CD4-positive, alpha-beta T cell treated with Interleukin-1 beta for 1 hour (primary cell): ENCODE measurements at regions not wholly inside any gene's neighbourhood (a gene's known extent, or its start where the extent isn't known, plus 50 kb on each side); places are given as distances from the start of the nearest gene placed in this dataset.

Experiments
- DNase-seq, 2 donors: peaks; one replicate each; pipeline ENCODE4 v3.0.0-alpha.2; 2020 to 2022

DNA sequence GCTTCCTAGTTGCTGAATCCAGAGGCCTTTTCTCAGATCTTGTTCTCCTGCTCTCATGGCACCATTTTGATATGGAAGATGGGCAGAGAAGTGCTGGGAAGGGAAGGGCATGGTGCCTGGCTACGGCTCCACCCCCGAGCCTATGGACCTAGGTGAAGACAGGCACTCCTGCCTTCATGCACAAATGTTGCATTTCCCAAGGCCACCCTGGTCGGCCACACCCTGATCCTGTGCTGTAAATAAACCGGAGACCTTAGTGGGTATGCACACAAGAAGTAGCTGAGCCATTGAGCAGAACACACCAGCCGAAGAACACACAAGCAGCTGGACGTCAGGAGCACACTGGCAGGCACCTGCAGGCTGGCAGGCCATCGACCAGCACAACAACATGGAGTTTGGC, 261.6 kb downstream of the SHQ1 start:
- no peak for DNase-seq

DNA sequence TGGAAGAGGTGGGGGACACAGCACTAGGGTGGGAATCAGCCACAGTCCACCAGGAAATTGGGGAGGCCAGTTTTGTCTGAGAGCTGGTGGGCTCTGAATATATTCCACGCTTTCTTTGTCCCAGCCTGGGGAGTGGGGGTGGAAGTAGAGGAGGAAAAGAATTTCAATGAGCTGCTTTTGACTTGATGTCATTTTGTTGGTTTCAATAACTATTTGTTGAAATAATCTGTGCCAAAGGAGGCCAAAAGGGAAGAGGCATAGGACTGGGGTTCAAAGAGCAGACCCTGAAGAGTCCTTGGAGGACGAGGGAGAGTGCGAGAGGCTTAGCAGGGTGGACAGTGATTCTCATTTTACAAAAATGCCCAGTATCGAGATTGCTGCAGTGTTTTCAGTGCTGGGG, 262.3 kb downstream of the SHQ1 start:
- no peak for DNase-seq

DNA sequence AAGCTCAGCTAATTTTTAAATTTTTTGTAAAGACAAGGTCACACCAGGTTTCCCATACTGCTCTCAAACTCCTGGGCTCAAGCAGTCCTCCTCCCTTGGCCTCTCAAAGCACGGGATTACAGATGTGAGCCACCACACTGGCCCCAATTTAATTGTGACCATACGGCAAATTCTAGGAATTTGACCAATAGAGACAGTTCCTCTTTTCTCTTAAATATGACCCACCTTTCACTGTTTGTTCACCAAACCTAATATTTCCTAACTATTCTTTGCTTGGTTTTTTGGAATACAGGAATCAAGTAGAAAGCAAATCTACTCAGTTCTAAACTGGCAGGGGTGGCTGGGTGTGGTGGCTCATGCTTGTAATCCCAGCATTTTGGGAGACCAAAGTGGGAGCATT, 264.0 kb downstream of the SHQ1 start:
- no peak for DNase-seq

DNA sequence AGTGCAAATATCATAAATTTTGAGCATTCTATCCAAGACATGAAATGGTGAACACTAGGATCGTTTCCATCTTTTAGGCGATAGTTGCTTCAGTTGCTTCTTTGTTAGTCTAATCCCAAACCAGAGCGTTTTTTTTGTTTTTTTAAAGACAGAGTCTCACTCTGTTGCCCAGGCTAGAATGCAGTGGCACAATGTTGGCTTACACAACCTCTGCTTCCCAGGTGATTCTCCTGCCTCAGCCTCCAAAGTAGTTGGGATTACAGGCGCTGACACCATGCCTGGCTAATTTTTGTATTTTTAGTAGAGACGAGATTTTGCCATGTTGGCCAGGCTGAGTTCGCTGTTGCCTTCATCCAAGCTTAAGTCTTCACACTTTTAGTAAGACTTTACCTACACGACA, 265.3 kb downstream of the SHQ1 start:
- no peak for DNase-seq

DNA sequence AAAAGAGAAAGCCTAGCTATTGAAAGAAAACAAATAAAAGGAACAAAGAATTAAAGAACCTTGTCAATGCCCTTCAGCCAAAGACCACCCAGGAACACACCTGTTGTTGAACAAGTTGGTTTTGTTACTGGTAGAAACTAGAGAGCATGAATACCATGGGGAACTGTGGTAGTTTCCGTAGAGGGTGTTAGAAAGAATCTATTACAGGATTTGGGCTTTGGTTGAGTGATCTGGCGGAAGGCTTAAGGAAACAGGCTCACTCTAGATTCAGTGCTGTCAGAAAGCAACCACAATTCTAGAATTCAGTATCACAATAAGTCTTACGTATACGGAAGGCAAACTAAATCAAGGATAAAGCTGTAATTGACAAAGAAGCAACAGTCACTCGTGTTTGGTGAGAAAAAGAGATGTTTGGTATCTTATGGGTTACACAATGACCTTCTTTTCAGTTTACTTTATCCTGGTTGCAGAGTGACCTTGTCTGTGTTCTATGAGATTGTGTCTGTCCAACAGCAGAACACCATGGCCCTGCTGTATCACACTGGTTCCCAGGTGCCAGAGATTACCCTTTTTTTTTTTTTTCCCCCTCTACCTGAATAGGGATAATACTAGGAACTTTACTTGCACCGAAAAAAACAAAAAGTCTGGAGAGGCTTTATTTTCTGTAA, 265.9 kb downstream of the SHQ1 start:
- DNase-seq: no peak

DNA sequence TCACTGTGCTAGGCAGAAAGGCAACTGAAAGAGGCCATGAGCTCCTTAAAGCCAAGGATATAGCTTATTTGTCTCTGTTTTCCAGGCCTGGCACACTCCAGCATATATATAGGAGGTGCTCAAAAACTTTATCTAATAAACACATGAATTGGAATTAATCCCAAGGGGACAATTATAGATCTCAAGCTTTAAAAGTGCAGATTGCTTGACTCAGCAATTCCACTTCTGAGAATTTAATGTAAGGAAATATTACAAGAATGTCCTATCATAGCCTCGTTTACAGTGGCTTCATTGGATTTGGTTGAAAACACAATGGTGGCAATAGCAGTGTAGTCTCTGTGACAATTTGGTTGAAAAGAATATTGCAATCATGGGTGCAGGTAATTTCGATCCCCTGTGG, 267.3 kb downstream of the SHQ1 start:
- no peak for DNase-seq

DNA sequence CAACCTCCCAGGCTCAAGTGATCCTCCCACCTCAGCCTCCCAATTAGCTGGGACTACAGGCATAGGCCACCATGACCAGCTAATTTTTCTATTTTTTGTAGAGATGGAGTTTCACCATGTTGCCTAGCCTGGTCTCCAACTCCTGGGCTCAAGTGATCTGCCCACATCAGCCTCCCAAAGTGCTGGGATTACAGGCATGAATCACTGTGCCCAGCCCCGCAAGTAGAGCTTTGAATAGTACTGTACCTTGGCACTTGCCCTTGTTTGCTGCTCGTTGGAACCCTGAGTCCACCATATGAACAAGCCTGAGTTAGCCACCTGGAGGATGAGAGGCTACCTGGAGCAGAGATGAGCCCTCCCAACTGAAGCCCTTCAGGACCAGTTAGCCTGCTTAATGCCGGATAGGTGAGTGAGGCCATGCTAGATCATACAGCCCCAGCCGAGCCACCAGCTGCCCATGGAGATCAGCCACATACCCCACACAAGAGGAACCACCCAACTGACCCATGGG, 267.9 kb downstream of the SHQ1 start:
- no peak for DNase-seq

DNA sequence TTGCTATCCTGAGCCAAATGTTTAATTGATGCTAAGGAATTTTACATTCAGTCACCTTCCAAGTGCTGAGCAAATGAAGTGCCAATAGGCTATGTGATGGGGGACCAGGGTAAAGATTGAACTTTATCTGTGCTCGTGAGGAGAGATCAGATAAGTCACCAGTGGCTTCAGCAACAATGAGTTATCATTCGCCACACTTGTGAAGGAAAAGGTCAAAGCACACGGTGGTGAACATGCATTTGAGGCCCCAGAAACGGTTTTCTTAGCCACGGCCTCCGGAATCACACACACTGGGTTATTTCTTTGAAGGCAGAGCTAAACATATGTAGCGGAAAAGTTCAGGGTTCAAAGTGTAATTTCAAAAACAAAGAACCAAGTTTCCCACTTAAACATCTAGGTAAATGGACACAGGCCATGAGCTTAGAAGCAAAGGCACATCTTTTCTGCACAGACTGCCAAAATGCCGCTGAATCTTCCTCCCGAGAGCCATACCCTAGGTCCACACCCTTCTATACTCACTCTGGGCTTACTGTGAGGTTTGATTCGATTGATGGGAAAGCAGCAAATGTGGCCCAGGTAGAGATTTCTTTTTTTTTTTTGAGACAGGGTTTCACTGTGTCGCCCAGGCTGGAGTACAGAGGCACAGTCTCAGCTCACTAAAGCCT, 268.5 kb downstream of the SHQ1 start:
- DNase-seq: no peak

DNA sequence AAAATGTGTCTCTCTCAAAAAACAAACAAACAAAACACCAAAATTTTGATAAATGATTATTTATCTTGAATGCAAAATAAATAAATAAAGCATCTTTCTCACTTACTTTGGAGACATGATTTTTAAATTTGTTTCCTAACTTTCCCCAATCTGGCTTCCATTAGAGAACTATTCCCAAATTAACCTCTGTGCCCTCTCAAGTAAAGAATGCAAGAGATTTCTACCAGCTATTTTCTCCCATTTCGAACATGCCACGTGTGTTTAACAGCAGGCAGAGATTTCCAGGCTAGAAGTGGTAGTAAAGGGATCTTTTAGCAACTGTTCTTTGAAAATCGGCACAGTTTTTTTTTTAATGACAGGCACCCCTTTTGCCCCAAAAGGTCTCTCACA, 269.1 kb downstream of the SHQ1 start:
- no peak for DNase-seq

DNA sequence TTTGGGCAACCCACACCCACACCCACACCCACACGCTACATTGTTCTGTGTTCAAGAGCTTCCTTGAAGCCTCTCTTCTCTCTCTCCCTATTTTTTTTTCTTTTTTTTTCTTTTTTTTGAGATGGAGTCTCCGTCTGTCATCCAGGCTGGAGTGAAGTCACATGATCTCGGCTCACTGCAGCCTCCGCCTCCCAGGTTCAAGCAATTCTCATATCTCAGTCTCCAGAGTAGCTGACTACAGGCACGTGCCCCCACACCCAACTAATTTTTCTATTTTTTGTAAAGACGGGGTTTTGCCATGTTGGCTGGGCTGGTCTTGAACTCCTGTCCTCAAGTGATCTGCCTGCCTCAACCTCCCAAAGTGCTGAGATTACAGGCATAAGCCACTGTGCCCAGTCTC, 271.1 kb downstream of the SHQ1 start:
- DNase-seq: no peak

DNA sequence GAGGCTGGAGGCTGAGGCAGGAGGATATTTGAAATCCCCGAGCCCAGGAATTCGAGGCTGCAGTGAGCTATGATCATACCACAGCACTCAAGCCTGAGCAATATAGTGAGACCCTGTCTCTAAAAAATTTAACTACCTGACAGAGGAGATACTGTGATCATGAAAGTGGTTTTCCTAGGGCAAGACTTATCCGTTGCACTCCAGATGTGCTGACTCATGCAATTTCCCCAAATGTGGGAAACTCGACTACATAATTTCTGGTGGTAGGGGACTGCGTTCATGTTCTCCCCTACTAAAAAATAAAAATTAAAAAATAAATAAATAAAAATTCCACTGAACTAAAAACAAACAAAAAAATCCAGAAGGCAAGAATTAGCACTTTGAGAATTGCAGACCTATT, 271.7 kb downstream of the SHQ1 start:
- DNase-seq: no peak

DNA sequence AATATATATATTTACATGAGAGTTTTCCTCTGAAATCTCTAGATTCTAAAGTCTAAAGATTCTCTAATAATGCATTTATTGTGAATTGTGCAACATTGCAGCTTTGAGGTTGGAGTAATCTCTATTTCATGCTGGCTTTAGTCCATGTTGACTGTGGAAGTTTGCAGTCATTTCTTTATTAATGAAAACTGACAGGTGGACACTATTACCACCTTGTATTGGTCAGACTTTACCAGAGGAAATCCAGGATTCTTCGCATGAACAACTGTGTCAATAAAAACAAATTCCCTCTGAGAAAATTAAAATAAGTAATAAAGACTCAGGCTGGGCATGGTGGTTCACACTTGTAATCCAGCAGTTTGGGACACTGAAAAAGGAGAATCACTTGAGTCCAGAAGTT, 274.1 kb downstream of the SHQ1 start:
- no peak for DNase-seq

DNA sequence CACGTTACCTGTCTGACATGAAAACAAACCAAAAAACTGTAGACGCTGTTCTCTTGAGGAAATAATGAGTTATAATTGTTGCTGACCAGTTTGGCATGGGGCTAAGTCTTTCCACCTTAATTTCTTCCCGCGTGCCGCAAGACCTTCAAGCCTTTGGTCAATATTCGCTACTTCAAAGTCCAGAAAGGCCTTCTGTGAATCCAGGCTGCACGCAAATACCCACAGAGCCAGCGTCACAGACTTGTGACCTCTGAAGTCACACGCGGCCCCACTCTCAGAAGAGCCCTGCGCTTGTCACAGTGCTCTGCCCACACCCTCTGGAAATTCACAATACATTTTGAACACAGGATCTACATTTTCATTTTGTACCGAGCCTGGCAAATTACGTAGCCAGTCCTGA, 275.2 kb downstream of the SHQ1 start:
- no peak for DNase-seq

DNA sequence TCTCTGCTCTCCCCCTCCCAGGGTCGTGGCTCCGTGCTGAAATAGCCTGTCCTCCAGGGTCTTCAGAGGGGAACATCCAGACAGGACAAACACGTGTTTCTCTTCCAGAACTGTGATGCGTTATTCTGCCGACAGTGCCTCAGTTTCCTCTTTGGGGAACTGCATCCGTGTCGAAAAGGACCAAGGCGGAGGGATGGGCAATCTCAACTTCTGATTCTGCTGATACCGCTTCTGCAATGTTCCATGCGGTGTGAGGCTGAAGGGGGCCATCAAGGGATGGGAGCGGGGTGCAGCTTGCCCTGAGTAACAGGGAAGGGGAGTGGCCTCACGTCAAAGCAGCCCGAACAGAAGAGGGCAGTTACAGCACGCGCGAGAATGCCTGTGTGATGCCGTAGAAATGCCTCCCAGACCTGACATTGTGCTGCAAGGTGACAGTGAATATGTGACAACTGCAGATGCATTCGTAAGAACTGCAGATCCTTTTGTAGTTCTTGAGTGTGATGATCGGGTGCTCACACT, 275.7 kb downstream of the SHQ1 start:
- DNase-seq: no peak

DNA sequence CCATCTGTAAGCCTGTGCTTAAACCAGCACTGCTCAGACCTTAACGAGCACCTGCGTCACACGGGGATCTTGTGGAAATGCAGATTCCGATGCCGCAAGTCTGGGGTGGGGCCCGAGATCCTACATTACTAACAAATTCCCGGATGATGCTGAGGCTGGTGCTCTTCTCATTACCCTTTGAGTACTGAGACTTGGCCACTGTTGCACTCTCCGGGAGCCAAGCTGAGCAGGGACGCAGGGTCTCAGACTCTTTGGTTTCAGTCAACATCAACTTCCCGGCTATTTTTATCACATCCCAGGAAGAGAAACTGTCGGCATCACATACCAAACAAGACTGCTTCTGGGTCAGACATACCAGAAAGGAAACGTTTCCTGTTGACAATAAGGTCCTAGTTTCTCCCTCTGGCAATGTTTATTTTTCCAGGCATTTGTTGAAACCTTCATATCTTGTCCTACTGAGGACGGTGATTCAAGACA, 276.6 kb downstream of the SHQ1 start:
- no peak for DNase-seq

DNA sequence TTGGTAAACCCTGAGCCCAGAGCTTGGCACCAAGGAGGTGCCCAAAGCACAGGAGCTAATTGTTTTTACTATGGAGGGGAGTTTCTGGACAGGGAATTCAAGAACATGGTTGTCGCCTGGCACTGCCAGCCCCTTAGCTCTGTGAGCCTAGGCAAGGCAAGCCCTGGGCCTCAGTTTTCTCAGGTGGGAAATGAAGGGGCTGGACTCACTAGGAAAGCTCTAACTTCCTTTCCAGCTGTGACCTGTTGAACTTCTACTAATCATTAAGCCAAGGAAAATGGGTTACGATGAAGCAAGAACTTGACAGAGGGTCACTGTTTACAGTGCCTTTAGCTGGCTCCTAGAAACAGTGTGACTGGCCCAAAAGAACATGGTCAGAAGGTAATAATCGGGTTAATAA, 277.2 kb downstream of the SHQ1 start:
- no peak for DNase-seq

DNA sequence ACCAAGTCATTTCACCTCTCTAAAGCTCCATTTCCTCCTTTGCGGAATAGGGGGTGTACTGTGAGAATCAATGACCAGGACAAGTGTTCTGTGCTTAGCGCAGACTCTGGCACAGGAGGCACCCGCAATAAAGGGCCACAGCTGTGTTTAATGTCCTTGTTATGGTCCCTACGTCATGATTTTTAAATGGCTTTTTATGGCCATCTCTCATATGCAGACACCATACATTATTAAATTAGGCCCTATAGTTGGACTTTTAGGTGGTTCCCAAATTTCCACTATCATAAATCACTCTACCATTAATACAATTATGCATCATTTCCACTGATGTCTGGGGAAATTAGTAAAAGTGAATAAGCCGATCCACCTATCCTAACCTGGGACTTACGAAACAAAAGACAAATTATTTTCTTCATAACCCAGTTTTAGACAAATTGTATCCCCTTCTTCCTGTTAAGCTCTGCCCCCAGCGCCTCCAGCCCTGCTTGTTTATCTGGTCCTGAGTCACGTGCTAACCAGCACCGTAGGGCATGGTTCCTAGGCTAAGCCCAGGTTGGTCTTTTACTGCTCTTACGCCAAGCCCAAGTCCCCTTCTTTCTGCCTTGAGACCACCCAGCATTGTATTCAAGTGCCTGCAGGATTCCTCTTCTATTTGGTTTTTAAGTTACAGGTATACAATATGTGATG, 278.3 kb downstream of the SHQ1 start:
- DNase-seq: no peak

DNA sequence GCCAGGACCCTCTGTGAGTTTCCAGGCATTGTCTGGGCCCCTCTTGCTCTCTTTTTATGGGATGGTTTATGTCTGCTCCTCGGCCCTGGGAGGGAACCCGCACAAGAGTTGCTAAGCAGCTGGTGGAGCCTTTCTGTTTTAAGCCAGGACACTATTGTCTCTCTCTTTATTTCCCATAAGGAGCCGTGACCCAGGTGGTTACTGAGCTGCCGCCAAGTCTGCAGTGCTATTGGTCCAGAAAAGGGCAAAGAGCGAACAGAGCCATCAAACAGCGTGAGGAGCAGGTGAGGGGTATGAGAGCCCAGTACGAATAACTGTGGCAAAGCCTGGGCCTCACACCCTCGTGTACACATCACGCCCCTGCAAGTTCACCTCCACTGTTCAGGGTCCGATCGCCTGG, 280.2 kb downstream of the SHQ1 start:
- DNase-seq: no peak

DNA sequence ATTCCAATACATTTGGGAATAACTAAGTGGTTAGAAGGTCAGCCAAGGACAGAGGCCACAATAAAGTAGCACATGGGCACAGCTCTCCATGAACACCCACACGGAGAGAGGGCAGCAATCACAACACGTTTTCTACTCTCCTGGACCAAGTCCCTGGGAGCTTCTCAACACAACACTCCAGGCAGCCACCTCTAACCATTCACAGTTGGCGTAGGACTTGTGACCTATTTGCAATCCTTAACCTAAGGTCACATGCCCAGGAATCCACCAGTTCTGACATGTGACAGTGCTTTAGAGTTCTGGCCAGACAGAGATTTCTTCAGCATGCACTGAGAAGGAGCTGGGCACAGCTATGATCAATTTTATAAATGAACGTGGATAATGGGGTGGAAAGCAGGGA, 280.8 kb downstream of the SHQ1 start:
- DNase-seq: no peak

DNA sequence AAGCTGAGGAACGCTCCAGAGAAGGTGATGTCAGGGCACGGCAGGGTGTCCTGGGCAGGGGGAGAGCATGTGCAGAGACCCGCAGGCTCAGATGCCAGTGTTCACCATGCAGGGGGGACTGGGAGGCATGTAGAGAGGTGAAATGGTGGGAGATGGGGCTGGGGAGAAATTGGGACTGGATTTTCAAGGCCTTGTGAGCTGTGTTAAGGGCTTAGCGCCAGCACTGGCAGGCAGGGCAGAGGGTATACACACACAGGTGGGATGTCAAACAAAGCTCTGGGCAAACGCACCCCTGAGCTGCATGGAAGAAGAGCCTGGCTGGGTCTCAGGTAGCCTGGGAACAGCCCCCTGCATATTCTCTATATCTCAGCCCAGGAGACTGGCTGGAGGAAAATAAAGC, 282.7 kb downstream of the SHQ1 start:
- no peak for DNase-seq

DNA sequence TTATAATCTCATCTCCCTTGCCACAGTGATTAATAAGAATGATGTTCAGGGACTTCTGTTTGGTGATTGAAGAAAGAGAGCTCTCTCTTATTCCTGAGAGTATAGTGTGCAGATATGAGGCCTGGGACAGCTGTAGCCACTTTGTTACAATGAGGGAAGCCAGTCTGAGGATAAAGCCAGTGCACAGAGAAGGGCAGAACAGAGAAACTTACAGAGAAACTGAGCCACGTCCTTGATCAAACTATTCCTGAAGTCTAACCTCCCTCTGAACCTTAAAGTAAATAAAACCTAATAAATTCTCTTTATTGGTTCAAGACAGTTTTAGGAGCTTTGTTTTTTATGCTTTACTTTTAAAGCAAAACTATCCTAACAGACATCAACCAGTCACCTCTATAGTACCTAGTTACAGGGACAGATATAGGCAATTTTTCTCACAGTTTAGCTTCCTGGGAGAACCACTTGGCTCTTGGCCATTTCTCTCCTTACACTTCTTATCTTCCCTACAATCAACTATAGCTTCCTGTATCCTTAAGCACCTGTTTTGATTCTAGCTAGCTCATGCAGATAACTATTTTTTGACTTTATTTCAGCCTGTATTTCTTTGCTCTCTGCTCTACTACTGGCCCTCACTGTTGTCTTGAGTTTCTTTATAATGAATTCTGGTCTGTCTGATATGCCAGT, 284.4 kb downstream of the SHQ1 start:
- DNase-seq: no peak

DNA sequence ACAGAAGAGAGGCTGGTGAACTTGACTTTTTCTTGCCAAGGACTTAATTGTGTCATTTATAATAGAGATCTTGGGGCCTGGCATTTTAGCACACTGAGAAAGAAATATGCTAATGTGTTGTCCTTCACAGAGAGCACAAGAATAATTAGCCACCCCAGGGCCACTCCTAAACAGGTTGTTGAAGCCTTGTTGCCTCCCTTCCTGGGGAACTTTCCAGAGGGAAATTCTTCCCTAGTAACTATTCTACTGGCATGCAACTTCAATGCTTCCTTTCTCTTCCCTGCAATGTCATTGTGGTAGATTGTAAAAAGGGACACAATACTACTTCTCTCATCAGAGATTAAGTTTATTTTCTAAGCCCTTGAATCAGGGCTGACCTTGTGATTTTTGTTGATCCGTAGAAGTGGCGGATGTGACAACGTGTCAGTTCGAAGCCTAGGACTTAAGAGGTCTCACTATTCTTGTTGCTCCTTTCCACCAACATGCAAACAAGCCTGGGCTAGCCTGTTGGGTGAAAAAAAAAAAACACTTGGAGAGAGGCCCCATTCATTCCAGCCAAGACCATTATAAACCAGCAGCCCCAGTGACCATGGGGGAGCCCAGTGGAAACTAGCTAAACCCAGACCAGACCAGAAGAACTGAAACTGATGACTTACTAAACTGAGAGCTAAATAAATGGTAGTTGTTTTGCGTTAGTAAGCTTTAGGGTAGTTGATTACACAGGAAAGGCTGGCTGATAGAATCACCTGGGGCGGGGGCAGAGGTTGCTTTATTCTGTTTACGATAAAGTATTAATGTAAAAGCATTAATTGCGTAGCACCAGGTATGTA, 287.2 kb downstream of the SHQ1 start:
- DNase-seq: no peak
